ENCODE measurements at regions not wholly inside any gene's neighbourhood (a gene's known extent, or its start where the extent isn't known, plus 50 kb on each side); places are given as distances from the start of the nearest gene placed in this dataset.

- no peaks in the 10 kb centered on the region for H3K9me3 ChIP-seq (replicated peaks; ENCODE audit: control insufficient read depth, insufficient read depth, low read length)
- FAIRE-seq: no peak
- DNase-seq (ENCODE audit: low read depth, low spot score): no peak
- ChIA-PET CTCF (no interaction called here), POLR2A (no interaction called here)
- H3K4me2 ChIP-seq (ENCODE audit: insufficient read depth, low read length): no peak overlapping the region
- no peak overlapping the region for H2AFZ ChIP-seq (ENCODE audit: low read depth, low read length)
- no peaks in the 10 kb centered on the region for H3K4me1 ChIP-seq (ENCODE audit: control insufficient read depth, extremely low read depth, insufficient read depth, low read length)
- no peak for TF ChIP-seq EZH2 (IDR thresholded peaks at IDR 0.05; ENCODE audit: borderline replicate concordance, low read depth, low read length, severe bottlenecking)
- no peak for TF ChIP-seq GATA2 (IDR thresholded peaks at IDR 0.05; ENCODE audit: insufficient read depth, insufficient read length, low read depth, low read length)
- no peak for TF ChIP-seq MYC (IDR thresholded peaks at IDR 0.05; ENCODE audit: low read depth, low read length)
- no peak for TF ChIP-seq POLR2AphosphoS5 (IDR thresholded peaks at IDR 0.05; ENCODE audit: insufficient read depth, low read depth, low read length)
- TF ChIP-seq FOS (IDR thresholded peaks at IDR 0.05; ENCODE audit: borderline replicate concordance, insufficient read depth, low read length): no peak
- no peak for TF ChIP-seq MAX (IDR thresholded peaks at IDR 0.05; ENCODE audit: insufficient read depth, insufficient read length)
- no peak for TF ChIP-seq JUN (IDR thresholded peaks at IDR 0.05; ENCODE audit: borderline replicate concordance, insufficient read depth, insufficient read length, low read depth)
- TF ChIP-seq POLR2A (IDR thresholded peaks at IDR 0.05; ENCODE audit: low read depth, low read length): no peak
- TF ChIP-seq CTCF (IDR thresholded peaks at IDR 0.05; ENCODE audit: extremely low read depth in 1 of 2, insufficient read depth in 1 of 2, low read depth in 1 of 2, low read length in 2 of 2): no peak
- H3K4me3 ChIP-seq (replicated peaks in 1 of 3; ENCODE audit: insufficient read depth in 1 of 3, low read depth in 1 of 3, low read length in 3 of 3): no peak overlapping the region
- H3K27me3 ChIP-seq (ENCODE audit: control insufficient read depth in 2 of 2, insufficient read depth in 2 of 2, low read length in 2 of 2): no peaks in the 10 kb centered on the region
- intact Hi-C loops (cut with micrococcal nuclease): no loop called here
- H3K36me3 ChIP-seq (ENCODE audit: control insufficient read depth in 2 of 2, extremely low read depth in 1 of 2, insufficient read depth in 2 of 2, low read length in 2 of 2): no peaks in the 10 kb centered on the region
- dilution Hi-C loops (cut with MboI; ENCODE audit: extremely low pct_ligation_motif_present, low sequenced_read_pairs): no loop called here
- H3K9me1 ChIP-seq (replicated peaks; ENCODE audit: control insufficient read depth, extremely low read depth, insufficient read depth, low read length): no peaks in the 10 kb centered on the region
- H3K27ac ChIP-seq (ENCODE audit: insufficient read depth, low read depth, low read length): no peak overlapping the region
- no peak overlapping the region for H3K9ac ChIP-seq (replicated peaks; ENCODE audit: extremely low read depth, insufficient read depth, low read length)
- no peaks in the 10 kb centered on the region for H4K20me1 ChIP-seq (replicated peaks; ENCODE audit: control insufficient read depth, extremely low read depth, insufficient read depth, low read length)
- no peaks in the 10 kb centered on the region for H3K79me2 ChIP-seq (ENCODE audit: control insufficient read depth, insufficient read depth, low read length)
- BruUV-seq (replicated peaks): no TSS peak
These were observed 230.7 kb upstream of the CHORDC1 start for GRCh38 chr11:90453525-90453924.

All from endothelial cell of umbilical vein (primary cell).